HepG2 (cell line): ENCODE measurements at regions not wholly inside any gene's neighbourhood (a gene's known extent, or its start where the extent isn't known, plus 50 kb on each side); places are given as distances from the start of the nearest gene placed in this dataset.

ENCODE experiments used
- ATAC-seq: fragments of 200-7000 bp; cut with Tn5 transposase; 3 replicates; pipeline ENCODE4 v1.9.1; 2020; ENCODE audit warnings: mild to moderate bottlenecking, moderate library complexity
- BruUV-seq: library from RNA; stranded (reverse); fragments of 400-500 nt; replicated peaks from 2 replicates; lab custom pipeline; 2021; lab: Mats Ljungman, UMichigan
- CTCF ChIA-PET: fragments of 300-600 bp; formaldehyde crosslinking; extraction: SDS; loops from one replicate; lab custom pipeline; 2021; ENCODE audit warnings: low total read pairs, inconsistent platforms, low intra/inter-chr PET ratio; lab: Yijun Ruan, JAX
- POLR2A ChIA-PET: fragments of 350-600 bp; sonication (Branson Sonifier 250); formaldehyde crosslinking; loops from one replicate; lab custom pipeline; 2020; ENCODE audit warnings: antibody characterized with exemption, inconsistent platforms; lab: Yijun Ruan, JAX
- DNase-seq: peaks from one replicate; pipeline ENCODE4 v3.0.0-alpha.2; 2015; ENCODE audit warnings: low spot score
- FAIRE-seq: peaks from 3 replicates; lab custom pipeline; 2011; peaks lifted over from hg19 to GRCh38; lab: Jason Lieb, UNC
- H2AFZ ChIP-seq: one replicate; pipeline ENCODE4 v1.6.1; 2011; ENCODE audit warnings: low read length, inconsistent platforms
- H3K27ac ChIP-seq: fragments of 300-600 bp; 3 replicates; pipeline ENCODE4 v1.8.0; 2011; ENCODE audit warnings: mixed run types, mild to moderate bottlenecking, mixed read lengths, low read length, inconsistent platforms; ENCODE audit not compliant: insufficient read depth; ENCODE audit errors: extremely low read length
- H3K27me3 ChIP-seq, 2 experiments: fragments of 200-600 bp in 1 of 2; 2 replicates in 1 of 2; 3 replicates in 1 of 2; pipeline versions ENCODE4 v1.6.0 to v1.8.0; 2011; ENCODE audit warnings: low read length in 2 of 2, mild to moderate bottlenecking in 2 of 2, moderate library complexity in 2 of 2, inconsistent platforms in 1 of 2; ENCODE audit not compliant: insufficient read depth in 2 of 2, control insufficient read depth in 1 of 2
- H3K36me3 ChIP-seq, 2 experiments: fragments of 200-600 bp in 1 of 2; replicated peaks in 1 of 2; 2 replicates in 1 of 2; 3 replicates in 1 of 2; pipeline versions ENCODE4 v1.5.1 to v1.8.0; 2011; ENCODE audit warnings: low read length in 2 of 2, inconsistent platforms in 1 of 2; ENCODE audit not compliant: insufficient read depth in 2 of 2, control insufficient read depth in 1 of 2
- H3K4me1 ChIP-seq: 2 replicates; pipeline ENCODE4 v1.5.1; 2012; ENCODE audit warnings: low read length, inconsistent platforms; ENCODE audit not compliant: insufficient read depth
- H3K4me2 ChIP-seq: 2 replicates; pipeline ENCODE4 v1.6.0; 2011; ENCODE audit warnings: low read depth, low read length, inconsistent platforms
- H3K4me3 ChIP-seq, 3 experiments: fragments of 200-600 bp in 1 of 3; sonication (generic), shearing (Covaris generic) in 1 of 3; replicated peaks in 1 of 3; 2 replicates each; pipeline ENCODE4 v1.5.1; 2011 to 2016; ENCODE audit warnings: low read length in 3 of 3, inconsistent platforms in 2 of 3, low read depth in 2 of 3, mild to moderate bottlenecking in 2 of 3, control low read depth in 1 of 3, mixed read lengths in 1 of 3; ENCODE audit not compliant: insufficient read depth in 1 of 3
- H3K79me2 ChIP-seq: one replicate; pipeline ENCODE4 v1.6.1; 2011; ENCODE audit warnings: low read length, inconsistent platforms; ENCODE audit not compliant: insufficient read depth
- H3K9ac ChIP-seq: 2 replicates; pipeline ENCODE4 v1.6.0; 2011; ENCODE audit warnings: mild to moderate bottlenecking, low read depth, low read length, inconsistent platforms; ENCODE audit not compliant: insufficient read depth
- H3K9me3 ChIP-seq: 2 replicates; pipeline ENCODE4 v1.5.1; 2012; ENCODE audit warnings: mild to moderate bottlenecking, low read length
- H4K20me1 ChIP-seq: 2 replicates; pipeline ENCODE4 v1.6.0; 2011; ENCODE audit warnings: inconsistent platforms, mild to moderate bottlenecking, low read length, moderate library complexity; ENCODE audit not compliant: insufficient read depth
- EHMT2 ChIP-seq: fragments of 200-600 bp; sonication (generic); IDR thresholded peaks from 2 replicates; pipeline ENCODE4 v1.7.0; 2017; ENCODE audit warnings: antibody characterized with exemption, low read depth, low read length, borderline replicate concordance
- ELF1 ChIP-seq: sonication (generic); formaldehyde crosslinking; IDR thresholded peaks from 2 replicates; pipeline ENCODE4 v1.4.0; 2020; ENCODE audit warnings: missing genetic modification reagents
- NFATC3 ChIP-seq: sonication (generic); formaldehyde crosslinking; IDR thresholded peaks from 2 replicates; pipeline ENCODE4 v1.5.1; 2020; ENCODE audit warnings: mild to moderate bottlenecking, missing genetic modification reagents
- NR0B2 ChIP-seq: sonication (generic); formaldehyde crosslinking; IDR thresholded peaks from 2 replicates; pipeline ENCODE4 v1.4.0; 2020; ENCODE audit warnings: mild to moderate bottlenecking, missing genetic modification reagents
- U2AF2 ChIP-seq: fragments of 200-400 bp; formaldehyde crosslinking; IDR thresholded peaks from 2 replicates; pipeline ENCODE4 v1.6.1; 2017; ENCODE audit warnings: low read depth, mild to moderate bottlenecking, low read length
- ZFP91 ChIP-seq: sonication (generic); formaldehyde crosslinking; IDR thresholded peaks from 2 replicates; pipeline ENCODE4 v1.9.0; 2022; ENCODE audit warnings: missing genetic modification reagents, mild to moderate bottlenecking, borderline replicate concordance
- ZSCAN31 ChIP-seq: sonication (generic); formaldehyde crosslinking; IDR thresholded peaks from 2 replicates; pipeline ENCODE4 v1.5.0; 2020; ENCODE audit warnings: low read depth, mild to moderate bottlenecking, missing genetic modification reagents
- WGBS: methylation state at CpG from one replicate; pipeline ENCODE4 v1.1.6; 2017; ENCODE audit warnings: low lambda C conversion rate; 5-methylcytosine and 5-hydroxymethylcytosine counted together
- in situ Hi-C: cut with HindIII; loops from 2 replicates; pipeline ENCODE4 v1.10.0; 2017; ENCODE audit warnings: low pct_unique_long_range_greater_than_20kb; ENCODE audit not compliant: extremely low pct_ligation_motif_present
- intact Hi-C: fragments of 100-400 bp; cut with micrococcal nuclease; formaldehyde crosslinking; loops from one replicate; pipeline ENCODE4 v1.10.0; 2022; ENCODE audit not compliant: unreplicated experiment
- TF ChIP-seq, protein P1 (sequence below): sonication (generic); formaldehyde crosslinking; IDR thresholded peaks from 2 replicates; pipeline ENCODE4 v1.4.0; 2020; ENCODE audit warnings: mild to moderate bottlenecking, missing genetic modification reagents
- TF ChIP-seq, protein P2 (sequence below): IDR thresholded peaks from 2 replicates; pipeline ENCODE4 v1.6.1; 2018; ENCODE audit warnings: missing genetic modification reagents
- TF ChIP-seq, protein P3 (sequence below): sonication (generic); formaldehyde crosslinking; IDR thresholded peaks from 2 replicates; pipeline ENCODE4 v1.8.1; 2023; ENCODE audit warnings: mild to moderate bottlenecking, inconsistent platforms, moderate library complexity, missing genetic modification reagents, borderline replicate concordance

- DNase-seq (no peak), FAIRE-seq (no peak)
Measured at GRCh38 chr15:47974724-47975123, 146.1 kb upstream of the SLC24A5 start.

More at GRCh38 chr15:47974724-47975123, 146.1 kb upstream of the SLC24A5 start:
- H3K4me2 ChIP-seq: no peak overlapping the region
- no peak overlapping the region for H3K4me3 ChIP-seq
- intact Hi-C loops (no loop called here), in situ Hi-C loops (no loop called here)
- no peaks in the 10 kb centered on the region for H3K79me2 ChIP-seq
- ChIA-PET CTCF (no interaction called here), POLR2A (no interaction called here)
- no TSS peak for BruUV-seq
- H3K9me3 ChIP-seq: peaks cover 60% of the 10 kb centered on the region
- H3K4me1 ChIP-seq: no peaks in the 10 kb centered on the region
- no peaks in the 10 kb centered on the region for H3K27me3 ChIP-seq
- H3K36me3 ChIP-seq: no peaks in the 10 kb centered on the region
- WGBS: 0% methylated on average over 1 of the region's 1 CpG
- ATAC-seq: no peak
- H3K9ac ChIP-seq: no peak overlapping the region
- H4K20me1 ChIP-seq: no peaks in the 10 kb centered on the region
- no peak overlapping the region for H3K27ac ChIP-seq
- TF ChIP-seq EHMT2 (no peak), NFATC3 (no peak), U2AF2 (no peak), NR0B2 (CRISPR knock-in tag) (no peak), ZFP91 (CRISPR knock-in tag) (no peak), ELF1 (CRISPR knock-in tag) (no peak), ZSCAN31 (CRISPR knock-in tag) (no peak)
- TF ChIP-seq, protein P1, sequence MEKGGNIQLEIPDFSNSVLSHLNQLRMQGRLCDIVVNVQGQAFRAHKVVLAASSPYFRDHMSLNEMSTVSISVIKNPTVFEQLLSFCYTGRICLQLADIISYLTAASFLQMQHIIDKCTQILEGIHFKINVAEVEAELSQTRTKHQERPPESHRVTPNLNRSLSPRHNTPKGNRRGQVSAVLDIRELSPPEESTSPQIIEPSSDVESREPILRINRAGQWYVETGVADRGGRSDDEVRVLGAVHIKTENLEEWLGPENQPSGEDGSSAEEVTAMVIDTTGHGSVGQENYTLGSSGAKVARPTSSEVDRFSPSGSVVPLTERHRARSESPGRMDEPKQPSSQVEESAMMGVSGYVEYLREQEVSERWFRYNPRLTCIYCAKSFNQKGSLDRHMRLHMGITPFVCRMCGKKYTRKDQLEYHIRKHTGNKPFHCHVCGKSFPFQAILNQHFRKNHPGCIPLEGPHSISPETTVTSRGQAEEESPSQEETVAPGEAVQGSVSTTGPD (CRISPR knock-in tag): no peak
- TF ChIP-seq, protein P2, sequence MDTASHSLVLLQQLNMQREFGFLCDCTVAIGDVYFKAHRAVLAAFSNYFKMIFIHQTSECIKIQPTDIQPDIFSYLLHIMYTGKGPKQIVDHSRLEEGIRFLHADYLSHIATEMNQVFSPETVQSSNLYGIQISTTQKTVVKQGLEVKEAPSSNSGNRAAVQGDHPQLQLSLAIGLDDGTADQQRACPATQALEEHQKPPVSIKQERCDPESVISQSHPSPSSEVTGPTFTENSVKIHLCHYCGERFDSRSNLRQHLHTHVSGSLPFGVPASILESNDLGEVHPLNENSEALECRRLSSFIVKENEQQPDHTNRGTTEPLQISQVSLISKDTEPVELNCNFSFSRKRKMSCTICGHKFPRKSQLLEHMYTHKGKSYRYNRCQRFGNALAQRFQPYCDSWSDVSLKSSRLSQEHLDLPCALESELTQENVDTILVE (CRISPR knock-in tag): no peak
- TF ChIP-seq, protein P3, sequence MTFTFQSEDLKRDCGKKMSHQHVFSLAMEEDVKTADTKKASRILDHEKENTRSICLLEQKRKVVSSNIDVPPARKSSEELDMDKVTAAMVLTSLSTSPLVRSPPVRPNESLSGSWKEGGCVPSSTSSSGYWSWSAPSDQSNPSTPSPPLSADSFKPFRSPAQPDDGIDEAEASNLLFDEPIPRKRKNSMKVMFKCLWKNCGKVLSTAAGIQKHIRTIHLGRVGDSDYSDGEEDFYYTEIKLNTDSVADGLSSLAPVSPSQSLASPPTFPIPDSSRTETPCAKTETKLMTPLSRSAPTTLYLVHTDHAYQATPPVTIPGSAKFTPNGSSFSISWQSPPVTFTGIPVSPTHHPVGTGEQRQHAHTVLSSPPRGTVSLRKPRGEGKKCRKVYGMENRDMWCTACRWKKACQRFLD: no peak
- TF ChIP-seq, all 625 proteins: peak for 0
- no peak overlapping the region for H2AFZ ChIP-seq
